SK-N-SH (cell line): ENCODE measurements at regions not wholly inside any gene's neighbourhood (a gene's known extent, or its start where the extent isn't known, plus 50 kb on each side); places are given as distances from the start of the nearest gene placed in this dataset.

Source experiments
- CTCF ChIA-PET: fragments of 300-600, 350-600 bp; formaldehyde crosslinking; extraction: SDS; loops from one replicate; lab custom pipeline; 2021; lab: Yijun Ruan, JAX
- POLR2A ChIA-PET: fragments of 350-600 bp; sonication (Branson Sonifier 250); formaldehyde crosslinking; extraction: SDS; loops from one replicate; lab custom pipeline; 2020; ENCODE audit warnings: antibody characterized with exemption, inconsistent platforms; lab: Yijun Ruan, JAX
- DNase-seq: peaks from one replicate; pipeline ENCODE4 v3.0.0; 2012
- H2AFZ ChIP-seq: fragments of 200-600 bp; sonication (generic); 2 replicates; pipeline ENCODE4 v1.8.1; 2016; ENCODE audit warnings: antibody characterized with exemption, mild to moderate bottlenecking, low read depth
- H3F3A ChIP-seq: fragments of 200-600 bp; sonication (generic); replicated peaks from 2 replicates; pipeline ENCODE3; 2016; ENCODE audit warnings: antibody characterized with exemption, mild to moderate bottlenecking; ENCODE audit not compliant: insufficient read depth
- H3K27ac ChIP-seq, 2 experiments: fragments of 200-500 bp in 1 of 2; fragments of 200-600 bp in 1 of 2; sonication (Bioruptor generic) in 1 of 2; sonication (generic), shearing (Covaris generic) in 1 of 2; 2 replicates each; pipeline versions ENCODE4 v1.5.1 to v1.6.1; 2014 to 2016; ENCODE audit warnings: low read depth in 2 of 2, inconsistent platforms in 1 of 2, low read length in 1 of 2, mild to moderate bottlenecking in 1 of 2, mixed read lengths in 1 of 2
- H3K27me3 ChIP-seq: fragments of 200-600 bp; sonication (generic), shearing (Covaris generic); 2 replicates; pipeline ENCODE4 v1.6.1; 2016; ENCODE audit warnings: mixed run types; ENCODE audit not compliant: insufficient read depth
- H3K36me3 ChIP-seq, 2 experiments: fragments of 200-500 bp in 1 of 2; fragments of 200-600 bp in 1 of 2; sonication (Bioruptor generic) in 1 of 2; sonication (generic) in 1 of 2; replicated peaks in 1 of 2; 2 replicates each; pipeline versions ENCODE3 to v1.5.1; 2014 to 2016; ENCODE audit warnings: low read length in 1 of 2, mild to moderate bottlenecking in 1 of 2; ENCODE audit not compliant: insufficient read depth in 2 of 2, control insufficient read depth in 1 of 2
- H3K4me1 ChIP-seq, 2 experiments: fragments of 200-500 bp in 1 of 2; fragments of 200-600 bp in 1 of 2; sonication (Bioruptor generic) in 1 of 2; sonication (generic), shearing (Covaris generic) in 1 of 2; 2 replicates each; pipeline versions ENCODE4 v1.5.1 to v1.6.1; 2014 to 2016; ENCODE audit warnings: low read depth in 1 of 2, low read length in 1 of 2, mixed run types in 1 of 2; ENCODE audit not compliant: insufficient read depth in 2 of 2, control insufficient read depth in 1 of 2
- H3K4me2 ChIP-seq: fragments of 200-600 bp; sonication (generic), shearing (Covaris generic); 2 replicates; pipeline ENCODE4 v1.6.1; 2017; ENCODE audit warnings: mixed run types
- H3K4me3 ChIP-seq, 2 experiments: fragments of 200-500 bp in 1 of 2; fragments of 200-600 bp in 1 of 2; sonication (Bioruptor generic) in 1 of 2; sonication (generic), shearing (Covaris generic) in 1 of 2; 2 replicates each; pipeline versions ENCODE4 v1.5.1 to v1.8.1; 2014 to 2016; ENCODE audit warnings: low read depth in 2 of 2, inconsistent platforms in 1 of 2, low read length in 1 of 2, mild to moderate bottlenecking in 1 of 2, mixed read lengths in 1 of 2, moderate library complexity in 1 of 2
- H3K79me2 ChIP-seq: fragments of 200-600 bp; sonication (generic); 2 replicates; pipeline ENCODE4 v1.8.1; 2017; ENCODE audit warnings: mild to moderate bottlenecking; ENCODE audit not compliant: insufficient read depth
- H3K9ac ChIP-seq: fragments of 200-600 bp; sonication (generic); 2 replicates; pipeline ENCODE4 v1.6.1; 2017; ENCODE audit warnings: mixed run types
- H3K9me2 ChIP-seq: fragments of 200-600 bp; sonication (generic); 2 replicates; pipeline ENCODE4 v1.6.1; 2017; ENCODE audit warnings: mixed run types
- H3K9me3 ChIP-seq: fragments of 200-600 bp; sonication (generic); 2 replicates; pipeline ENCODE4 v1.6.1; 2017; ENCODE audit warnings: mixed run types, mild to moderate bottlenecking, moderate library complexity
- H4K20me1 ChIP-seq: fragments of 200-600 bp; sonication (generic); 2 replicates; pipeline ENCODE4 v1.6.1; 2017; ENCODE audit warnings: mild to moderate bottlenecking, mixed run types; ENCODE audit not compliant: insufficient read depth
- ELF1 ChIP-seq: IDR thresholded peaks from 2 replicates; pipeline ENCODE4 v1.4.0; 2012
- GATA2 ChIP-seq: sonication (generic); formaldehyde crosslinking; IDR thresholded peaks from 2 replicates; pipeline ENCODE4 v1.5.0; 2020; ENCODE audit warnings: mild to moderate bottlenecking, missing genetic modification reagents
- IRF3 ChIP-seq: fragments of 150-350 bp; IDR thresholded peaks from 2 replicates; pipeline ENCODE4 v1.6.1; 2016; ENCODE audit warnings: mild to moderate bottlenecking, low read depth, low read length
- NFIC ChIP-seq: IDR thresholded peaks from 2 replicates; pipeline ENCODE4 v1.4.0; 2012; ENCODE audit warnings: borderline replicate concordance
- RXRA ChIP-seq: IDR thresholded peaks from 2 replicates; pipeline ENCODE4 v1.4.0; 2012; ENCODE audit warnings: low read depth, mild to moderate bottlenecking, borderline replicate concordance
- TAF1 ChIP-seq: IDR thresholded peaks from 2 replicates; pipeline ENCODE4 v1.6.1; 2012; ENCODE audit warnings: low read depth, mild to moderate bottlenecking, low read length, moderate library complexity, borderline replicate concordance
- YY1 ChIP-seq: IDR thresholded peaks from 2 replicates; pipeline ENCODE4 v1.4.0; 2012; ENCODE audit warnings: low read depth, mild to moderate bottlenecking
- WGBS: methylation state at CpG from one replicate; pipeline ENCODE4 v1.1.6; 2017; ENCODE audit warnings: low lambda C conversion rate; 5-methylcytosine and 5-hydroxymethylcytosine counted together
- TF ChIP-seq, protein P1 (sequence below): IDR thresholded peaks from 2 replicates; pipeline ENCODE4 v1.4.0; 2012; ENCODE audit warnings: low read depth
- TF ChIP-seq, protein P2 (sequence below): IDR thresholded peaks from 2 replicates; pipeline ENCODE4 v1.6.1; 2012; ENCODE audit warnings: mild to moderate bottlenecking, low read depth, low read length, moderate library complexity
- TF ChIP-seq, protein P3 (sequence below): IDR thresholded peaks from 2 replicates; pipeline ENCODE4 v1.4.0; 2012; ENCODE audit warnings: low read depth, borderline replicate concordance

DNA sequence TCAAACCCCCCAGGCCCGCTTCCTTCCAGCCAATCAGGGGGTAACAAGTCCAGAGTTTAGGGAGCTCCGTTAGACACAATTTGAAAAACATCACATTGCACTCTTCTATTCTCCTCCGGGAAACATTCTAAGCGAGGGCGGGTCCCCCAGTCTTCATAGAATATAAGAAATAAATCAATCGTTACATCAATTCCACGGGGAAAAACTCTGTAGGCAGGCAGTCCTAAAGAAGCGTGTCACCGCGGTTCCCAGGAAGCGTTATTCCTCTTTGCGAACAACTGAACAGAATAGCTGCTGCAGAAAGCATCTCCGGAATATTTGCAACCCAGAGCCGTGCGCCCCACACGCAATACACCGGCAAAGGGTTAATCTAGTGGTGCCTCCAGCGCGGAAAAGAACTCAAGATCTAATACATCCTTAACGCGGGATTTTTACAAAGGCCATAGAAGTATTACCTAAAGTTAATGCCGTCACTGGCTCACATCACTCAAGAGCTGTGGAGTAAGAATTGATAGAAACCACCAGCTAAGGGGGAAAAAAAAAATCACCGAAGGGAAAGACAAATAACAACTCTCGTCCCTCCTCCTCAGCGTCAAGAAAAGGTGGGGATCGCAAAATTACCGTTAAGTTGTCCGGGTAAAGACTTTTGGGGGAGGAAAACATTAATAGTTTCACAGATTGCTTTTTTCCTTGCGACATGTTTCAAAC lies 65.1 kb downstream of the KCNRG start:
- Histone ChIP-seq H3K9me2 (no peaks in the 10 kb centered on the region), H3K4me2 (peak overlapping the region; percentile 87), H4K20me1 (peaks cover 35% of the 10 kb centered on the region; the same call in 1 of the 2 replicates), H2AFZ (peak overlapping the region; percentile 56), H3K27ac (peak overlapping the region; percentile 78 to 85), H3K79me2 (peaks cover 90% of the 10 kb centered on the region), H3K36me3 (no peaks in the 10 kb centered on the region), H3K9ac (peak overlapping the region; percentile 96), H3F3A (peaks cover 15% of the 10 kb centered on the region), H3K4me1 (peaks cover 9 to 14% of the 10 kb centered on the region in 2 experiments), H3K4me3 (peak overlapping the region; percentile 93 to 95), H3K9me3 (no peaks in the 10 kb centered on the region), H3K27me3 (no peaks in the 10 kb centered on the region)
- TF ChIP-seq, protein P1, sequence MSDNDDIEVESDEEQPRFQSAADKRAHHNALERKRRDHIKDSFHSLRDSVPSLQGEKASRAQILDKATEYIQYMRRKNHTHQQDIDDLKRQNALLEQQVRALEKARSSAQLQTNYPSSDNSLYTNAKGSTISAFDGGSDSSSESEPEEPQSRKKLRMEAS: no peak
- no peak; the same call in 1 of the 2 replicates for TF ChIP-seq TAF1
- no peak for TF ChIP-seq IRF3
- no peak for TF ChIP-seq ELF1
- TF ChIP-seq, protein P2, sequence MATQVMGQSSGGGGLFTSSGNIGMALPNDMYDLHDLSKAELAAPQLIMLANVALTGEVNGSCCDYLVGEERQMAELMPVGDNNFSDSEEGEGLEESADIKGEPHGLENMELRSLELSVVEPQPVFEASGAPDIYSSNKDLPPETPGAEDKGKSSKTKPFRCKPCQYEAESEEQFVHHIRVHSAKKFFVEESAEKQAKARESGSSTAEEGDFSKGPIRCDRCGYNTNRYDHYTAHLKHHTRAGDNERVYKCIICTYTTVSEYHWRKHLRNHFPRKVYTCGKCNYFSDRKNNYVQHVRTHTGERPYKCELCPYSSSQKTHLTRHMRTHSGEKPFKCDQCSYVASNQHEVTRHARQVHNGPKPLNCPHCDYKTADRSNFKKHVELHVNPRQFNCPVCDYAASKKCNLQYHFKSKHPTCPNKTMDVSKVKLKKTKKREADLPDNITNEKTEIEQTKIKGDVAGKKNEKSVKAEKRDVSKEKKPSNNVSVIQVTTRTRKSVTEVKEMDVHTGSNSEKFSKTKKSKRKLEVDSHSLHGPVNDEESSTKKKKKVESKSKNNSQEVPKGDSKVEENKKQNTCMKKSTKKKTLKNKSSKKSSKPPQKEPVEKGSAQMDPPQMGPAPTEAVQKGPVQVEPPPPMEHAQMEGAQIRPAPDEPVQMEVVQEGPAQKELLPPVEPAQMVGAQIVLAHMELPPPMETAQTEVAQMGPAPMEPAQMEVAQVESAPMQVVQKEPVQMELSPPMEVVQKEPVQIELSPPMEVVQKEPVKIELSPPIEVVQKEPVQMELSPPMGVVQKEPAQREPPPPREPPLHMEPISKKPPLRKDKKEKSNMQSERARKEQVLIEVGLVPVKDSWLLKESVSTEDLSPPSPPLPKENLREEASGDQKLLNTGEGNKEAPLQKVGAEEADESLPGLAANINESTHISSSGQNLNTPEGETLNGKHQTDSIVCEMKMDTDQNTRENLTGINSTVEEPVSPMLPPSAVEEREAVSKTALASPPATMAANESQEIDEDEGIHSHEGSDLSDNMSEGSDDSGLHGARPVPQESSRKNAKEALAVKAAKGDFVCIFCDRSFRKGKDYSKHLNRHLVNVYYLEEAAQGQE: 0 out of 2 replicates have a peak, but pooled peaks have one; percentile 11
- no peak for TF ChIP-seq YY1
- no peak for TF ChIP-seq GATA2 (CRISPR knock-in tag)
- CTCF ChIA-PET: interaction anchor here (1.0 to 5.0 kb wide), 13 partner anchors 9 to 989 kb away, joined by 3 to 33 read pairs (median 5); partner anchors contain the start of genes SPRYD7 and TRIM13
- POLR2A ChIA-PET: interaction anchor here (2.5 to 3.1 kb wide), 2 partner anchors 45 to 83 kb away, joined by 13 to 14 read pairs; partner anchors contain the start of gene TRIM13
- DNase-seq: peak; percentile 12
- WGBS: under 1% methylated on average over 29 of the region's 29 CpGs

- ChIA-PET CTCF (interaction anchor here (1.1 to 5.0 kb wide), 10 partner anchors 10 to 830 kb away, joined by 3 to 33 read pairs (median 5); partner anchors contain the start of genes SPRYD7 and TRIM13), POLR2A (interaction anchor here (1.1 to 3.1 kb wide), 4 partner anchors 44 to 145 kb away, joined by 3 to 14 read pairs (median 14); partner anchors contain the start of genes SPRYD7 and TRIM13)
Observed at GRCh38 chr13:50080911-50081678, 65.9 kb downstream of the KCNRG start.

More at GRCh38 chr13:50080911-50081678, 65.9 kb downstream of the KCNRG start:
- H3K9me2 ChIP-seq: no peaks in the 10 kb centered on the region
- H3K27ac ChIP-seq: peak overlapping the region; percentile 78 to 85
- TF ChIP-seq, protein P3, sequence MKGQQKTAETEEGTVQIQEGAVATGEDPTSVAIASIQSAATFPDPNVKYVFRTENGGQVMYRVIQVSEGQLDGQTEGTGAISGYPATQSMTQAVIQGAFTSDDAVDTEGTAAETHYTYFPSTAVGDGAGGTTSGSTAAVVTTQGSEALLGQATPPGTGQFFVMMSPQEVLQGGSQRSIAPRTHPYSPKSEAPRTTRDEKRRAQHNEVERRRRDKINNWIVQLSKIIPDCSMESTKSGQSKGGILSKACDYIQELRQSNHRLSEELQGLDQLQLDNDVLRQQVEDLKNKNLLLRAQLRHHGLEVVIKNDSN: no peak
- TF ChIP-seq RXRA: no peak
- TF ChIP-seq TAF1: no peak
- no peak for TF ChIP-seq IRF3
- no peak for TF ChIP-seq ELF1
- no peak for TF ChIP-seq NFIC
- H3K4me3 ChIP-seq: peak overlapping the region; percentile 93 to 95
- H3K27me3 ChIP-seq: no peaks in the 10 kb centered on the region
- H3F3A ChIP-seq: peaks cover 15% of the 10 kb centered on the region
- under 1% methylated on average over 48 of the region's 67 CpGs for WGBS
- H3K4me2 ChIP-seq: peak overlapping the region; percentile 87
- no peaks in the 10 kb centered on the region for H3K9me3 ChIP-seq
- peaks cover 0 to 2% of the 10 kb centered on the region in 2 experiments for H3K36me3 ChIP-seq
- peaks cover 90% of the 10 kb centered on the region for H3K79me2 ChIP-seq
- peak overlapping the region; percentile 96 for H3K9ac ChIP-seq
- H4K20me1 ChIP-seq: peaks cover 29% of the 10 kb centered on the region; the same call in 1 of the 2 replicates
- H3K4me1 ChIP-seq: peaks cover 9 to 12% of the 10 kb centered on the region in 2 experiments
- DNase-seq: peak; percentile 68
- peak overlapping the region; percentile 56 for H2AFZ ChIP-seq
